ENCODE measurements at regions not wholly inside any gene's neighbourhood (a gene's known extent, or its start where the extent isn't known, plus 50 kb on each side); places are given as distances from the start of the nearest gene placed in this dataset.

- TF ChIP-seq EZH2phosphoT487 (IDR thresholded peaks at IDR 0.05; ENCODE audit: borderline replicate concordance, low read length) (no peak), CTCF (IDR thresholded peaks at IDR 0.05; ENCODE audit: low read depth, low read length, poor library complexity, severe bottlenecking) (no peak)
These were observed 107.0 kb downstream of the ZIC5 start for GRCh38 chr13:99864627-99864990.
